ENCODE measurements at regions not wholly inside any gene's neighbourhood (a gene's known extent, or its start where the extent isn't known, plus 50 kb on each side); places are given as distances from the start of the nearest gene placed in this dataset.

DNA sequence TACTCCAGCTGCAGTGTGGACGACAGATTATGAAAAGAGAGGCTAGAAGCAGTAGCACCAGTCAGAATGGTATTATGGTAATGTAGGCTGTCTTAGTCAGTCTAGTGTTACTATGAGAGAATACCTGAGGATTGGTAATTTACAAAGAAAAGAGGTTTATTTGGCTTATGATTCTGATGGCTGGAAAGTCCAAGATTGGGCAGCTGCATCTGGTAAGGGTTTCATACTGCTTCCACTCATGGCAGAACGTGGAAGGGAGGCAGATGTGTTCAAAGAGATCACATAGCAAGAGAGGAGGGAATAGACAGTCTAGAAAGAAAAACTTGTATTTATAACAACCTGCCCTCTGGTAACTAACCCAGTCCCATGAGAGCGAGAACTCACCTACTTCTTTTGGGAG is 77.3 kb upstream of the NAV2 start:
- Mint-ChIP-seq H3K36me3 (ENCODE audit: low read depth, unreplicated experiment) (peaks cover 2% of the 10 kb centered on the region), H3K27me3 (ENCODE audit: low read depth, unreplicated experiment) (peaks cover 13% of the 10 kb centered on the region), H3K27ac (ENCODE audit: unreplicated experiment) (no peak overlapping the region), H3K4me3 (ENCODE audit: unreplicated experiment) (no peak overlapping the region), H3K4me1 (ENCODE audit: low read depth, unreplicated experiment) (peaks cover 9% of the 10 kb centered on the region), H3K9me3 (ENCODE audit: unreplicated experiment) (peaks cover 6% of the 10 kb centered on the region)
- H3K9ac ChIP-seq (ENCODE audit: low read length): no peak overlapping the region
- peak; percentile 66 for FAIRE-seq
- no peaks in the 10 kb centered on the region for H3K79me2 ChIP-seq (ENCODE audit: insufficient read depth, low read length)
- H3K27me3 ChIP-seq (ENCODE audit: insufficient read depth, low read length): peaks cover 6% of the 10 kb centered on the region
- no peaks in the 10 kb centered on the region for H3K9me3 ChIP-seq (ENCODE audit: insufficient read depth, low read depth, low read length)
- peaks cover 17% of the 10 kb centered on the region for H3K4me1 ChIP-seq (ENCODE audit: insufficient read depth, low read length)
- no peak overlapping the region for H3K4me3 ChIP-seq (ENCODE audit: insufficient read depth, low read depth, low read length)
- no peak overlapping the region for H3K4me2 ChIP-seq (ENCODE audit: low read length)
- no peak for DNase-seq (ENCODE audit: low read depth)
- peaks cover 4% of the 10 kb centered on the region for H4K20me1 ChIP-seq (ENCODE audit: insufficient read depth, low read length)
- H3K27ac ChIP-seq (ENCODE audit: low read depth, low read length): no peak overlapping the region
- no peaks in the 10 kb centered on the region for H3K36me3 ChIP-seq (ENCODE audit: insufficient read depth, low read length)
- TF ChIP-seq CTCF (IDR thresholded peaks at IDR 0.05; ENCODE audit: insufficient read depth, low read depth, low read length) (no peak), EZH2 (IDR thresholded peaks at IDR 0.05; ENCODE audit: insufficient read depth, low read length) (no peak)
- H2AFZ ChIP-seq (ENCODE audit: low read depth, low read length): no peak overlapping the region

DNA sequence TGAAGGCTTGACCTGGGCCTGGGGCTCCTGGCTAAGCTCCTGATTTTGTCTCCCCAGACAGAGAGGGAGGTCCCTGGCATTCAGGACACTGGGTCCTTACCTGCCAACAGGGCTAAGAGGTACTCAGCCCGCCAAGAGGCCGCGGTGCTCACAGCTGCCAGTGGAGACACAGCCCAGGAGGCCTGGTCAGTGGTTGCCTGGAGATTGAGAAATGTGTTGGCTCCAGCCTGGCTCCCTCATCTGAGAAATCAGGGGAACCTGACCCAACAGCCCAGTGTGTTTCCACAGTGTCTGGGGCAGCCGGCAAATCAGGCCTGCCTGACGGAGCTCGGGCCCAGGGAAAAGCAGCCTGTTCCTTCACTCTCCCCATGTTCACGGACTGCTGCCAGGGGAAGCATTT is 79.4 kb upstream of the NAV2 start:
- no peak overlapping the region for H3K27ac Mint-ChIP-seq (ENCODE audit: unreplicated experiment)
- peaks cover 2% of the 10 kb centered on the region for H3K36me3 Mint-ChIP-seq (ENCODE audit: low read depth, unreplicated experiment)
- H3K4me1 Mint-ChIP-seq (ENCODE audit: low read depth, unreplicated experiment): peaks cover 9% of the 10 kb centered on the region
- no peak overlapping the region for H3K27ac ChIP-seq (ENCODE audit: low read depth, low read length)
- no peak for FAIRE-seq
- peaks cover 16% of the 10 kb centered on the region for H3K27me3 Mint-ChIP-seq (ENCODE audit: low read depth, unreplicated experiment)
- H3K4me1 ChIP-seq (ENCODE audit: insufficient read depth, low read length): peaks cover 17% of the 10 kb centered on the region
- no peak overlapping the region for H3K4me3 Mint-ChIP-seq (ENCODE audit: unreplicated experiment)
- H4K20me1 ChIP-seq (ENCODE audit: insufficient read depth, low read length): peaks cover 4% of the 10 kb centered on the region
- no peaks in the 10 kb centered on the region for H3K79me2 ChIP-seq (ENCODE audit: insufficient read depth, low read length)
- no peaks in the 10 kb centered on the region for H3K9me3 ChIP-seq (ENCODE audit: insufficient read depth, low read depth, low read length)
- no peak overlapping the region for H3K9ac ChIP-seq (ENCODE audit: low read length)
- H3K9me3 Mint-ChIP-seq (ENCODE audit: unreplicated experiment): peaks cover 6% of the 10 kb centered on the region
- no peak overlapping the region for H3K4me3 ChIP-seq (ENCODE audit: insufficient read depth, low read depth, low read length)
- no peak for DNase-seq (ENCODE audit: low read depth)
- H3K36me3 ChIP-seq (ENCODE audit: insufficient read depth, low read length): no peaks in the 10 kb centered on the region
- H3K4me2 ChIP-seq (ENCODE audit: low read length): peak overlapping the region; percentile 52
- TF ChIP-seq CTCF (IDR thresholded peaks at IDR 0.05; ENCODE audit: insufficient read depth, low read depth, low read length): no peak
- no peak for TF ChIP-seq EZH2 (IDR thresholded peaks at IDR 0.05; ENCODE audit: insufficient read depth, low read length)
- no peak overlapping the region for H2AFZ ChIP-seq (ENCODE audit: low read depth, low read length)
- peaks cover 6% of the 10 kb centered on the region for H3K27me3 ChIP-seq (ENCODE audit: insufficient read depth, low read length)

DNA sequence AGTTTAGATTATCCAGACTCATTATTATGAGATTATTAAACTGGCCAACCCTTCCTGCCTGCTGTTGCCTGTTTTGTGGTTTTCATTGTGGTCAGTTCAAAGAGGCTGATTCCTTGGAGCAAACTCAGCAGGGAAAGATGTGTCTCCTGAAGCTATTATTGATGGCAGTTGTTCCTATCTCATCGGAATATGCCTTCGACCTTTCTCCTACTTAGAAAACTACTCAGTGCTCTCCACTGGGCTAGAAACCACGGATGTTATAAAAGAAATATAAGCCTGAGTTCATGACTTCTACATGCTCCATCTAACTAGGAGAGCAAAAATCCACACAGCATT is 80.2 kb upstream of the NAV2 start:
- no peak overlapping the region for H3K4me3 ChIP-seq (ENCODE audit: insufficient read depth, low read depth, low read length)
- no peak for TF ChIP-seq EZH2 (IDR thresholded peaks at IDR 0.05; ENCODE audit: insufficient read depth, low read length)
- TF ChIP-seq CTCF (IDR thresholded peaks at IDR 0.05; ENCODE audit: insufficient read depth, low read depth, low read length): no peak
- Mint-ChIP-seq H3K27me3 (ENCODE audit: low read depth, unreplicated experiment) (peaks cover 19% of the 10 kb centered on the region), H3K4me3 (ENCODE audit: unreplicated experiment) (no peak overlapping the region), H3K4me1 (ENCODE audit: low read depth, unreplicated experiment) (peaks cover 9% of the 10 kb centered on the region), H3K9me3 (ENCODE audit: unreplicated experiment) (peaks cover 6% of the 10 kb centered on the region), H3K36me3 (ENCODE audit: low read depth, unreplicated experiment) (peaks cover 2% of the 10 kb centered on the region), H3K27ac (ENCODE audit: unreplicated experiment) (no peak overlapping the region)
- no peaks in the 10 kb centered on the region for H3K36me3 ChIP-seq (ENCODE audit: insufficient read depth, low read length)
- no peak overlapping the region for H2AFZ ChIP-seq (ENCODE audit: low read depth, low read length)
- H3K27me3 ChIP-seq (ENCODE audit: insufficient read depth, low read length): peaks cover 6% of the 10 kb centered on the region
- no peaks in the 10 kb centered on the region for H3K79me2 ChIP-seq (ENCODE audit: insufficient read depth, low read length)
- DNase-seq (ENCODE audit: low read depth): peak; percentile 78
- FAIRE-seq: peak; percentile 76
- peak overlapping the region; percentile 52 for H3K4me2 ChIP-seq (ENCODE audit: low read length)
- H3K27ac ChIP-seq (ENCODE audit: low read depth, low read length): no peak overlapping the region
- H3K4me1 ChIP-seq (ENCODE audit: insufficient read depth, low read length): peaks cover 17% of the 10 kb centered on the region
- H3K9me3 ChIP-seq (ENCODE audit: insufficient read depth, low read depth, low read length): no peaks in the 10 kb centered on the region
- no peak overlapping the region for H3K9ac ChIP-seq (ENCODE audit: low read length)
- H4K20me1 ChIP-seq (ENCODE audit: insufficient read depth, low read length): peaks cover 4% of the 10 kb centered on the region
